Heart right ventricle (tissue), 16 donors: ENCODE measurements at regions not wholly inside any gene's neighbourhood (a gene's known extent, or its start where the extent isn't known, plus 50 kb on each side); places are given as distances from the start of the nearest gene placed in this dataset.

Source experiments
- ATAC-seq, 8 donors: fragments of 200-7000 bp; cut with Tn5 transposase; one replicate each; pipeline ENCODE4 v1.9.1; 2020; ENCODE audit warnings: mild to moderate bottlenecking in 8 of 8, moderate library complexity in 8 of 8, moderate number of reproducible peaks in 1 of 8
- DNase-seq, 2 donors: peaks; one replicate each; pipeline ENCODE4 v3.0.0-alpha.2; 2020
- H3K27ac ChIP-seq, 10 donors: fragments of 200-600 bp; sonication (generic) in 2 of 10; one replicate each; pipeline versions ENCODE4 v1.5.0 to v1.8.0; 2020 to 2022; ENCODE audit warnings: mild to moderate bottlenecking in 3 of 10
- H3K27me3 ChIP-seq, 7 donors: fragments of 200-600 bp; one replicate each; pipeline ENCODE4 v1.8.0; 2021 to 2022; ENCODE audit warnings: mild to moderate bottlenecking in 2 of 7
- H3K36me3 ChIP-seq, 9 donors: fragments of 200-600 bp; sonication (generic) in 1 of 9; one replicate each; pipeline versions ENCODE4 v1.5.0 to v1.8.0; 2020 to 2022; ENCODE audit warnings: mild to moderate bottlenecking in 2 of 9
- H3K4me1 ChIP-seq, 9 donors: fragments of 200-600 bp; sonication (generic) in 1 of 9; one replicate each; pipeline versions ENCODE4 v1.5.0 to v1.8.0; 2020 to 2022; ENCODE audit warnings: mild to moderate bottlenecking in 4 of 9
- H3K4me3 ChIP-seq, 10 donors: fragments of 200-600 bp; sonication (generic) in 2 of 10; one replicate each; pipeline versions ENCODE4 v1.5.0 to v1.8.0; 2020 to 2022; ENCODE audit warnings: mild to moderate bottlenecking in 7 of 10, moderate library complexity in 2 of 10
- H3K9me3 ChIP-seq, 11 donors: fragments of 200-600 bp in 10 of 11; sonication (generic) in 2 of 11; one replicate each; pipeline versions ENCODE4 v1.5.0 to v1.8.0; 2013 to 2022; ENCODE audit warnings: mild to moderate bottlenecking in 2 of 11, control low read depth in 1 of 11, moderate library complexity in 1 of 11
- WGBS, 2 donors: extraction: QIAGEN DNeasy Blood & Tissue Kit; methylation state at CpG; one replicate each; pipeline ENCODE4 v1.1.7; 2013; ENCODE audit warnings: inconsistent platforms in 1 of 2; 5-methylcytosine and 5-hydroxymethylcytosine counted together
- intact Hi-C, 10 donors: fragments of 100-400 bp; cut with DNase I; formaldehyde crosslinking; loops; one replicate each; pipeline versions ENCODE4 v1.11.1 to v1.14.2; 2022
- TF ChIP-seq, protein P1 (sequence below), 9 donors: fragments of 200-600 bp; sonication (generic) in 2 of 9; IDR thresholded peaks; one replicate each; pipeline versions ENCODE4 v1.5.0 to v1.8.0; 2021 to 2022; ENCODE audit warnings: antibody characterized with exemption in 9 of 9, mild to moderate bottlenecking in 5 of 9, moderate library complexity in 1 of 9
- donor health status: Arrhythmogenic right ventricular cardiomyopathy.
- donor health status: ischemic (EF 13 %, LVEDD 7.1; RV severe dilation, severe dysfunction).
- donor health status: healthy with polysubstance abuse.
- donor health status: DM: no; HTN: yes; CAD: no.
- donor health status: DM: no; HTN: no; CAD: no.
- donor health status: ischemic (EF 25% LVEDD 6.9; RV normal size, moderate dysfunction).
- donor health status: ischemic (EF 25% LVEDD 5.7; RV mildly dilated, moderate dysfunction).
- donor health status: healthy.
- donor health status: DM: yes; HTN: yes; CAD: no.
- donor health status: Ischemic cardiomyopathy.
- donor health status: ischemic (EF 35%, LVEDD 5.7; RV mildly dilated, moderate dysfunction).
- donor health status: nonischemic (EF 11% LVEDD 7.7; RV severe dilation, severe dysfunction).
- donor health status: DM: yes; HTN: yes; CAD: no.
- donor health status: PGD.
- donor health status: ischemic (EF 29% LVEDD 5.4; RV normal size, mild dysfunction).
- donor health status: nonischemic (EF 23%, LVEDD 6.1; RV moderate dilation, normal function).

DNA sequence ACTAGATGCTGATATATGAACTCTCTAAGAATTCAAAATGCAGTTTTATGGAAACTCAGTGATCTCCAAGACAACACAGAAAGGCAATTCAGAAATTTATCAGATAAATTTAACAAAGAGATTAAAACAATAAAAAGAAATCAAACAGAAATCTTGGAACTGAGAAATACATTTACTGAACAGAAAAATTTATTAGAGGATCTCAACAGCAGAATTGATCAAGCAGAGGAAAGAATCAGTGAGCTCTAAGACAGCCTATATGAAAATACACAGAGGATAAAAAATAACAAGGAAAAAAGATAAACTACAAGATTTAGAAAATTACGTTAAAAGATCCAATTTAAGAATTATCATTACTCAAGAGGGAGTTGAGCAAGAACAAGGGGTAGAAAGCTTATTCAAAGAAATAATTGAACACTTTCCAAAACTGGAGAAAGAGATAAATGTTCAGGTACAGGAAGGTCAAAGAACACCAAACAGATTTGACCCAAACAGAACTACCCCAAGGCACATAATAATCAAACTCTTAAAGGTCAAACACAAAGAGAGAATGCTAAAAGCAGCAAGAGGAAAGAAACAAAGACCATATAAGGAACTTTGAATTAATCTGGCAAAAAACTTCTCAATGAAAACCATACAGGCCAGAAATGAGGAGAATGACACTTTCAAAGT lies 103.1 kb downstream of the APIP start:
- Histone ChIP-seq H3K27me3 (peaks cover 0 to 2% (median 0%) of the 10 kb centered on the region in 7 donors), H3K27ac (no peak overlapping the region), H3K4me1 (no peaks in the 10 kb centered on the region), H3K36me3 (no peaks in the 10 kb centered on the region), H3K9me3 (peaks cover 0 to 35% (median 10%) of the 10 kb centered on the region in 11 donors), H3K4me3 (no peak overlapping the region)
- intact Hi-C loops, result no loop called here
- ATAC-seq, result no peak
- TF ChIP-seq, protein P1, sequence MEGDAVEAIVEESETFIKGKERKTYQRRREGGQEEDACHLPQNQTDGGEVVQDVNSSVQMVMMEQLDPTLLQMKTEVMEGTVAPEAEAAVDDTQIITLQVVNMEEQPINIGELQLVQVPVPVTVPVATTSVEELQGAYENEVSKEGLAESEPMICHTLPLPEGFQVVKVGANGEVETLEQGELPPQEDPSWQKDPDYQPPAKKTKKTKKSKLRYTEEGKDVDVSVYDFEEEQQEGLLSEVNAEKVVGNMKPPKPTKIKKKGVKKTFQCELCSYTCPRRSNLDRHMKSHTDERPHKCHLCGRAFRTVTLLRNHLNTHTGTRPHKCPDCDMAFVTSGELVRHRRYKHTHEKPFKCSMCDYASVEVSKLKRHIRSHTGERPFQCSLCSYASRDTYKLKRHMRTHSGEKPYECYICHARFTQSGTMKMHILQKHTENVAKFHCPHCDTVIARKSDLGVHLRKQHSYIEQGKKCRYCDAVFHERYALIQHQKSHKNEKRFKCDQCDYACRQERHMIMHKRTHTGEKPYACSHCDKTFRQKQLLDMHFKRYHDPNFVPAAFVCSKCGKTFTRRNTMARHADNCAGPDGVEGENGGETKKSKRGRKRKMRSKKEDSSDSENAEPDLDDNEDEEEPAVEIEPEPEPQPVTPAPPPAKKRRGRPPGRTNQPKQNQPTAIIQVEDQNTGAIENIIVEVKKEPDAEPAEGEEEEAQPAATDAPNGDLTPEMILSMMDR (IDR thresholded peaks at IDR 0.05), result no peak
- DNase-seq, result no peak
- 89 to 94% methylated on average over 1 of the region's 1 CpG for WGBS, 2 donors

DNA sequence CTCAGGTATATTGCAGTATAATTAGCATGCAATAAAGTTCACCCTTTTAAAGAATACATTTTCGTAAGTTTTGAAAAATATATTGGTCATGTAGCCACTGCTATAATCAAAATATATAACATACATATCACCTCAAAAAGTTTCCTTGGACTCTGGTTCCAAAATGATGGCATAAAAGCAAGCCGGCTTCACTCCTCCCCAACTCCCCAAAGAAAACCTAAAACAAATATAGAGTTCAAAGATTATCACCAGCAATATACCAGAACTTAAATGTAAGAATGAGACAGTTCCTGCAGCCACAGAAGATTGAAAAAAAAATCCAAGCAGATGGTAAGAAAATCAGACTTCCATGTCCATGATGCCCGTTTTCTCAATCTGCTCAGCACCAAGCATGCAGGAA lies 104.3 kb downstream of the APIP start:
- Histone ChIP-seq H3K27me3 (peaks cover 0 to 8% (median 0%) of the 10 kb centered on the region in 7 donors), H3K9me3 (peaks cover 0 to 35% (median 10%) of the 10 kb centered on the region in 11 donors), H3K27ac (no peak overlapping the region), H3K4me1 (no peaks in the 10 kb centered on the region), H3K36me3 (no peaks in the 10 kb centered on the region), H3K4me3 (no peak overlapping the region)
- 72 to 81% methylated on average over 3 of the region's 3 CpGs for WGBS, 2 donors
- intact Hi-C loops, result no loop called here
- DNase-seq, result no peak
- no peak for ATAC-seq
- TF ChIP-seq, protein P1 (IDR thresholded peaks at IDR 0.05), result no peak

GRCh38 chr11:34810107-34810562 lies 106.0 kb downstream of the APIP start:
- no peaks in the 10 kb centered on the region for H3K4me1 ChIP-seq
- no peaks in the 10 kb centered on the region for H3K36me3 ChIP-seq
- peaks cover 0 to 35% (median 10%) of the 10 kb centered on the region in 11 donors for H3K9me3 ChIP-seq
- H3K27ac ChIP-seq, result no peak overlapping the region
- WGBS, 2 donors, result 90 to 95% methylated on average over 2 of the region's 2 CpGs
- ATAC-seq (no peak), DNase-seq (no peak)
- TF ChIP-seq, protein P1 (IDR thresholded peaks at IDR 0.05), result no peak
- intact Hi-C loops, result no loop called here
- no peak overlapping the region for H3K4me3 ChIP-seq
- peaks cover 0 to 8% (median 0%) of the 10 kb centered on the region in 7 donors for H3K27me3 ChIP-seq

DNA sequence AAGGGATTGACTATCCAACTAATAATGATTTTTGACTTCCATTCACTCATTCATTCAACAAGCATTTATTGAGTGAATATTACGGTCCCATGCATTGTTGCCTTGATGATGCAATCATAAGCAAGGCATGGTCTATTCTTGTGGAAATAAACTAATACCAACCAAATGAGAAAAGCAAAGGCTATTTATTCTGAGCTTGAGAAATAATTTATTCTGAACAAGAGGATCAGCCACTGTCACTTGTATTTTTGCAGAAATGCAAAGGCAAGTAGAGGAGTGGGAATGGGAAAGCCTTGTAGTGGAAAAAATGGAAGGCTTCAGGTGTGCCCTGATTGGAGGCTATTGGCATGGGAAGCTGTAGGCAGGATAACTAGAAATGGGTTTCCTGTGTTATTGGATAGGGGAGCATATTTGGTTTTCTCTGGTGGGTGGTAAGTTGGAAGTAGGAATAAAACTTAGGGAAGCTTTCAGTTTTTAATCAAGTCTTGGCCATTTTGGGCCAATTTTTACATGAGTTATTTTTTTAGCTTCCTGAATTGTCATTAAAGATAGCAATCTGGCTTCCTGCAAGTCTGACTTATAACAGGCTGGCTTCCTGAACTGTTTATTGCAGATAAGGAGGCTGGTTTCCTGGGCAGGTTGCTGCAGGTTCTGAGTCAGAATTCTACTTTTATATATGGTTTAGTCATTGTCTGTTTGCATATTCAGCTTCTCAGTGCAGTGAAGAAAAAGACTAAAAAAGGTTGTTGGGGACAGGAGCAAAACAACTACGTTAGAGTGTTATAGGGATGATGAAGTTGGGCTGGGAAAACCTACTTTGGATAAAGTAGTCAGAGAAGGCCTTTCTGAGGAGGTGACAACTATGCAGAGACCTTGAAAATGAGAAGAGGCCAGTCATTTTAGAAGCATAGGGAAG lies 106.7 kb downstream of the APIP start:
- ATAC-seq (no peak), DNase-seq (no peak)
- Histone ChIP-seq H3K27ac (no peak overlapping the region), H3K9me3 (peaks cover 0 to 35% (median 10%) of the 10 kb centered on the region in 11 donors), H3K4me3 (no peak overlapping the region), H3K36me3 (no peaks in the 10 kb centered on the region), H3K4me1 (no peaks in the 10 kb centered on the region), H3K27me3 (peaks cover 0 to 8% (median 0%) of the 10 kb centered on the region in 7 donors)
- 68 to 76% methylated on average over 2 of the region's 2 CpGs for WGBS, 2 donors
- TF ChIP-seq, protein P1 (IDR thresholded peaks at IDR 0.05), result no peak
- intact Hi-C loops, result no loop called here
